ENCODE measurements at regions not wholly inside any gene's neighbourhood (a gene's known extent, or its start where the extent isn't known, plus 50 kb on each side); places are given as distances from the start of the nearest gene placed in this dataset.

- no peaks in the 10 kb centered on the region for H4K20me1 ChIP-seq (ENCODE audit: insufficient read depth, low read length)
- TF ChIP-seq CTCF (IDR thresholded peaks at IDR 0.05; ENCODE audit: insufficient read depth, low read depth, low read length) = no peak
- TF ChIP-seq EZH2 (IDR thresholded peaks at IDR 0.05; ENCODE audit: insufficient read depth, low read length) = no peak
- no peak overlapping the region for H3K4me3 Mint-ChIP-seq (ENCODE audit: unreplicated experiment)
- no peak overlapping the region for H2AFZ ChIP-seq (ENCODE audit: low read depth, low read length)
- no peak overlapping the region for H3K4me3 ChIP-seq (ENCODE audit: insufficient read depth, low read depth, low read length)
- H3K79me2 ChIP-seq (ENCODE audit: insufficient read depth, low read length) = no peaks in the 10 kb centered on the region
- no peak overlapping the region for H3K9ac ChIP-seq (ENCODE audit: low read length)
- no peaks in the 10 kb centered on the region for H3K9me3 Mint-ChIP-seq (ENCODE audit: unreplicated experiment)
- DNase-seq (ENCODE audit: low read depth) (no peak), FAIRE-seq (no peak)
- no peak overlapping the region for H3K27ac Mint-ChIP-seq (ENCODE audit: unreplicated experiment)
- H3K9me3 ChIP-seq (ENCODE audit: insufficient read depth, low read depth, low read length) = no peaks in the 10 kb centered on the region
- H3K36me3 ChIP-seq (ENCODE audit: insufficient read depth, low read length) = no peaks in the 10 kb centered on the region
- no peaks in the 10 kb centered on the region for H3K36me3 Mint-ChIP-seq (ENCODE audit: low read depth, unreplicated experiment)
- no peaks in the 10 kb centered on the region for H3K4me1 Mint-ChIP-seq (ENCODE audit: low read depth, unreplicated experiment)
- H3K4me2 ChIP-seq (ENCODE audit: low read length) = no peak overlapping the region
- no peaks in the 10 kb centered on the region for H3K4me1 ChIP-seq (ENCODE audit: insufficient read depth, low read length)
- H3K27ac ChIP-seq (ENCODE audit: low read depth, low read length) = no peak overlapping the region
- no peaks in the 10 kb centered on the region for H3K27me3 ChIP-seq (ENCODE audit: insufficient read depth, low read length)
- no peaks in the 10 kb centered on the region for H3K27me3 Mint-ChIP-seq (ENCODE audit: low read depth, unreplicated experiment)
Observed at GRCh38 chr16:76214856-76215255, 62.3 kb upstream of the CNTNAP4 start.

GRCh38 chr16:76222087-76222486, 55.1 kb upstream of the CNTNAP4 start:
- no peaks in the 10 kb centered on the region for H3K9me3 Mint-ChIP-seq (ENCODE audit: unreplicated experiment)
- H3K27me3 ChIP-seq (ENCODE audit: insufficient read depth, low read length) = no peaks in the 10 kb centered on the region
- no peaks in the 10 kb centered on the region for H3K4me1 Mint-ChIP-seq (ENCODE audit: low read depth, unreplicated experiment)
- no peak overlapping the region for H3K4me3 ChIP-seq (ENCODE audit: insufficient read depth, low read depth, low read length)
- no peak overlapping the region for H3K4me3 Mint-ChIP-seq (ENCODE audit: unreplicated experiment)
- no peaks in the 10 kb centered on the region for H3K9me3 ChIP-seq (ENCODE audit: insufficient read depth, low read depth, low read length)
- no peaks in the 10 kb centered on the region for H3K4me1 ChIP-seq (ENCODE audit: insufficient read depth, low read length)
- no peak overlapping the region for H3K27ac ChIP-seq (ENCODE audit: low read depth, low read length)
- no peak overlapping the region for H3K27ac Mint-ChIP-seq (ENCODE audit: unreplicated experiment)
- no peaks in the 10 kb centered on the region for H4K20me1 ChIP-seq (ENCODE audit: insufficient read depth, low read length)
- H3K36me3 ChIP-seq (ENCODE audit: insufficient read depth, low read length) = no peaks in the 10 kb centered on the region
- H3K27me3 Mint-ChIP-seq (ENCODE audit: low read depth, unreplicated experiment) = no peaks in the 10 kb centered on the region
- no peak overlapping the region for H2AFZ ChIP-seq (ENCODE audit: low read depth, low read length)
- no peak for TF ChIP-seq EZH2 (IDR thresholded peaks at IDR 0.05; ENCODE audit: insufficient read depth, low read length)
- no peak for TF ChIP-seq CTCF (IDR thresholded peaks at IDR 0.05; ENCODE audit: insufficient read depth, low read depth, low read length)
- H3K9ac ChIP-seq (ENCODE audit: low read length) = no peak overlapping the region
- H3K4me2 ChIP-seq (ENCODE audit: low read length) = no peak overlapping the region
- no peaks in the 10 kb centered on the region for H3K36me3 Mint-ChIP-seq (ENCODE audit: low read depth, unreplicated experiment)
- FAIRE-seq (no peak), DNase-seq (ENCODE audit: low read depth) (no peak)
- no peaks in the 10 kb centered on the region for H3K79me2 ChIP-seq (ENCODE audit: insufficient read depth, low read length)

- Histone ChIP-seq H2AFZ (ENCODE audit: low read depth, low read length) (no peak overlapping the region), H4K20me1 (ENCODE audit: insufficient read depth, low read length) (no peaks in the 10 kb centered on the region), H3K9me3 (ENCODE audit: insufficient read depth, low read depth, low read length) (no peaks in the 10 kb centered on the region), H3K9ac (ENCODE audit: low read length) (no peak overlapping the region), H3K27ac (ENCODE audit: low read depth, low read length) (no peak overlapping the region), H3K27me3 (ENCODE audit: insufficient read depth, low read length) (no peaks in the 10 kb centered on the region), H3K4me2 (ENCODE audit: low read length) (no peak overlapping the region), H3K4me3 (ENCODE audit: insufficient read depth, low read depth, low read length) (no peak overlapping the region), H3K4me1 (ENCODE audit: insufficient read depth, low read length) (no peaks in the 10 kb centered on the region), H3K36me3 (ENCODE audit: insufficient read depth, low read length) (no peaks in the 10 kb centered on the region), H3K79me2 (ENCODE audit: insufficient read depth, low read length) (no peaks in the 10 kb centered on the region)
- Mint-ChIP-seq H3K27me3 (ENCODE audit: low read depth, unreplicated experiment) (no peaks in the 10 kb centered on the region), H3K9me3 (ENCODE audit: unreplicated experiment) (no peaks in the 10 kb centered on the region), H3K36me3 (ENCODE audit: low read depth, unreplicated experiment) (no peaks in the 10 kb centered on the region), H3K4me1 (ENCODE audit: low read depth, unreplicated experiment) (no peaks in the 10 kb centered on the region), H3K27ac (ENCODE audit: unreplicated experiment) (no peak overlapping the region), H3K4me3 (ENCODE audit: unreplicated experiment) (no peak overlapping the region)
- no peak for TF ChIP-seq CTCF (IDR thresholded peaks at IDR 0.05; ENCODE audit: insufficient read depth, low read depth, low read length)
- TF ChIP-seq EZH2 (IDR thresholded peaks at IDR 0.05; ENCODE audit: insufficient read depth, low read length) = no peak
- DNase-seq (ENCODE audit: low read depth) (no peak), FAIRE-seq (no peak)
Observed at GRCh38 chr16:76222853-76223252, 54.3 kb upstream of the CNTNAP4 start.

Data from astrocyte (in vitro differentiated cells and primary cell).